GM12874 (cell line): ENCODE measurements at regions not wholly inside any gene's neighbourhood (a gene's known extent, or its start where the extent isn't known, plus 50 kb on each side); places are given as distances from the start of the nearest gene placed in this dataset.

ENCODE experiments used
- TF ChIP-seq, protein P1 (sequence below): IDR thresholded peaks from 2 replicates; pipeline ENCODE4 v1.5.1; 2011; ENCODE audit warnings: low read depth, mild to moderate bottlenecking, control low read depth, low read length, moderate library complexity; ENCODE audit not compliant: insufficient read depth

DNA sequence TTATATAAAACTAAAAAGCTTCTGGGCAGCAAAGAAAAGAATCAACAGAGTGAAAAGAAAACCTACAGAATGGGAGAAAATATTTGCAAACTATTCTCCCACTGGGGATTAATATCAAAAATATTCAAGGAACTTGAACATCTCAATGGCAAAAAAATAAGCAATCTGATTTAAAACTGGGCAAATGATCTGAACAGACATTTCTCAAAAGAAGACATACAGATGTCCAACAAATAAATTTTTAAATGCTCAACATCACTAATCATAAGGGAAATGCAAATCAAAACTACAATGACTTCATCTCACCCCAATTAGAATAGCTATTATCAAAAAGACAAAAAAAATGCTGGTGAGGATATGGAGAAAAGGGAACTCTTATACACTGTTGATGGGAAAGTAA lies 57.2 kb upstream of the SSBP2 start:
- TF ChIP-seq, protein P1, sequence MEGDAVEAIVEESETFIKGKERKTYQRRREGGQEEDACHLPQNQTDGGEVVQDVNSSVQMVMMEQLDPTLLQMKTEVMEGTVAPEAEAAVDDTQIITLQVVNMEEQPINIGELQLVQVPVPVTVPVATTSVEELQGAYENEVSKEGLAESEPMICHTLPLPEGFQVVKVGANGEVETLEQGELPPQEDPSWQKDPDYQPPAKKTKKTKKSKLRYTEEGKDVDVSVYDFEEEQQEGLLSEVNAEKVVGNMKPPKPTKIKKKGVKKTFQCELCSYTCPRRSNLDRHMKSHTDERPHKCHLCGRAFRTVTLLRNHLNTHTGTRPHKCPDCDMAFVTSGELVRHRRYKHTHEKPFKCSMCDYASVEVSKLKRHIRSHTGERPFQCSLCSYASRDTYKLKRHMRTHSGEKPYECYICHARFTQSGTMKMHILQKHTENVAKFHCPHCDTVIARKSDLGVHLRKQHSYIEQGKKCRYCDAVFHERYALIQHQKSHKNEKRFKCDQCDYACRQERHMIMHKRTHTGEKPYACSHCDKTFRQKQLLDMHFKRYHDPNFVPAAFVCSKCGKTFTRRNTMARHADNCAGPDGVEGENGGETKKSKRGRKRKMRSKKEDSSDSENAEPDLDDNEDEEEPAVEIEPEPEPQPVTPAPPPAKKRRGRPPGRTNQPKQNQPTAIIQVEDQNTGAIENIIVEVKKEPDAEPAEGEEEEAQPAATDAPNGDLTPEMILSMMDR = no peak

DNA sequence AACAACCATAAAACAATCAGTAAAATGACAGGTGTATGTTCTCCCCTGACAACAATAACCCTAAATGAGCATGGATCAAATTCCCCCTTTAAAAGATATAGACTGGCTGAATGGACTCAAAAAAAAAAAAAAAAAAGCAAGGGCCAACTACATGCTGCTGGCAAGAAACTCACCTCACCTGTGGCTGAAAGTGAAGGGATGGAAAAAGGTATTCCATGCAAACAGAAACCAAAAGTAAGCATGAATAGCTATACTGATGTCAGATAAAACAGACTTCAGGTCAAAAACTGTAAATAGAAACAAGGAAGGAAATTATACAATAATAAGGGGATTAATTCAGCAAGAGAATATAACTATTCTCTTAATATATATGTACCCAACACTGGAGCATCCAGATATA lies 54.2 kb upstream of the SSBP2 start:
- TF ChIP-seq, protein P1 = no peak

DNA sequence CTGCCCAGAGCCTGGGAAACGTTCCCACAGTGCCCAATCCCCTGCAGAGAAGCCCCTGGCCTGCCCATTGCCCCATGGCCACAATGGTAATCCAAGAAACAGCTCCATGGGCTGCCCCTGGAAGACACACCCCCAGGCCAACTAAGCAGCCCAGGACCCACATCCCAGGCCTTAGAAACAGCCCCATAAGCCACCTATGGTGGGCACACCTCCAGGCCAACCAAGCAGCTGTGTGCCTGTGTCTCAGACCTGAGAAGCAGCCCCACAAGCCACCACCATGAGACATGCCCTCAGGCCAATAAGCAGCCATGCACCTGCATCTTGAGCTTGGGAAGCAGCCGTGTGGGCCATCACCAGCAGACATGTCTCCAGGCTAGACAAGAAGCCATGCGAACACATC lies 52.9 kb upstream of the SSBP2 start:
- TF ChIP-seq, protein P1 = no peak

DNA sequence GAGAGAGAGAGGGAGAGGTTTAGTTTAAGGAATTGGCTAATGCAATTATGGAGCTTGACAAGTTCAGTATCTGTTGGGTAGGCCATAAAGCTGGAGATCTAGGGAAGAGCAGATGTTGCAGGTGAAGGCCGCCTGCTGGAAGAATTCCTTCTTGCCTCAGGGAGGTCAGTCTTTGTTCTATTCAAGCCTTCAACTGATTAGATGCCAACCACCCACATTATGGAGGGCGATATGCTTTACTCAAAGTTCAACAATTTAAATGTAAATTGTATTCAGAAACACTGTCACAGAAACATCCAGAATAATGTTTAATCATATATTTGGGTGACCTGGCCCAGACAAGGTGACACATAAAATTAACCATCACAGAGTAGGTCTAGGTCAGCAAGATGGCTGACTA lies 51.7 kb upstream of the SSBP2 start:
- TF ChIP-seq, protein P1 = no peak

DNA sequence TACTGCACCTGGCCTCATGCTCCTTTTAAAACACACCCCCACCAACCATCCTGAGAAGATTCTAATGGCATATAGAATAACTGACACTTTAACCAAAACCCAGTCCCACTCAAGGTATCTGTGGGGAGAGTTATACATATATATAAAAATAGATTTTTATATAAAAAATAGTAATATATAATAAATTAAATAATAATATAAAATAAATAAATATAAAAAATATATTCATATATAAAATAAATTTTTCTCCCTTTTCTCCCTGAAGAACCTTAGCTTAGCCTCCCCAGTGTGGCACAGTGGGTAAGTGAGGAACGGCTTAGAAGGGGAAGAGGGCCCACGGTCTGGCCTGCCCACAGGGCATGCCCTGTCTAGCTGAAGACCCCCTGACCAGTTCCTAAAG lies 51.1 kb upstream of the SSBP2 start:
- TF ChIP-seq, protein P1 = no peak

DNA sequence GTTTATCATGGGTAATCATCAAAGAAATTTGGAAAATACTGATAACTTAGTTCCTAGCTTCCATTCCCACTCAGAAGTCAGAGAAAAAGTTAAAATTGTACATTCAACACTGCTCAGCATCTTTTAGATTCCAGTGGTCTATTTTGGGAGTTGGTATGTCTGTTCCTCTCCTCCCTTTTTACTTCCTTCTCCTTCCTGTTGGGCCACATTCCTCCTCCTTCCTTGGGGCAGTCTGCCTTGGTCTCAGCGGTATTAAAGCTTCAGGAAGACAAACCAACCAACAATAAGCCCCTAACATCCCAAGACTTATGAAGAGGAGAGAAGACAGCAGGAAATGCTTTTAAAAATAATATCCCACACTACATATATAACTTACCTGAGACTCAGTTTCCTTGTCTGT lies 49.9 kb upstream of the SSBP2 start:
- TF ChIP-seq, protein P1 = no peak
